Neural progenitor cell (in vitro differentiated cells): ENCODE measurements at regions not wholly inside any gene's neighbourhood (a gene's known extent, or its start where the extent isn't known, plus 50 kb on each side); places are given as distances from the start of the nearest gene placed in this dataset.

ENCODE experiments used
- DNase-seq: peaks from one replicate; pipeline ENCODE4 v3.0.0-alpha.2; 2016; ENCODE audit warnings: low spot score
- H2AFZ ChIP-seq: fragments of 200-600 bp; sonication (generic); replicated peaks from 2 replicates; pipeline ENCODE4 v1.6.1; 2016; ENCODE audit warnings: antibody characterized with exemption
- H3F3A ChIP-seq: fragments of 200-600 bp; sonication (generic); 2 replicates; pipeline ENCODE4 v1.6.1; 2016; ENCODE audit warnings: antibody characterized with exemption, low read depth
- H3K27ac ChIP-seq: fragments of 200-600 bp; sonication (generic); 2 replicates; pipeline ENCODE4 v1.5.1; 2016; ENCODE audit warnings: mild to moderate bottlenecking
- H3K27me3 ChIP-seq: fragments of 200-600 bp; sonication (generic); 2 replicates; pipeline ENCODE4 v1.6.1; 2016; ENCODE audit warnings: mild to moderate bottlenecking, moderate library complexity
- H3K36me3 ChIP-seq: fragments of 200-600 bp; sonication (generic); 2 replicates; pipeline ENCODE4 v1.5.1; 2016
- H3K4me1 ChIP-seq: fragments of 200-600 bp; sonication (generic); 2 replicates; pipeline ENCODE4 v1.6.1; 2016; ENCODE audit warnings: mixed run types
- H3K4me2 ChIP-seq: fragments of 200-600 bp; sonication (generic); 2 replicates; pipeline ENCODE4 v1.6.1; 2016
- H3K4me3 ChIP-seq: fragments of 200-600 bp; sonication (generic); 2 replicates; pipeline ENCODE4 v1.5.1; 2016
- H3K79me2 ChIP-seq: fragments of 200-600 bp; sonication (generic); 2 replicates; pipeline ENCODE4 v1.6.1; 2016; ENCODE audit warnings: low read depth
- H3K9ac ChIP-seq: fragments of 200-600 bp; sonication (generic); 2 replicates; pipeline ENCODE4 v1.6.1; 2016
- H3K9me3 ChIP-seq: fragments of 200-600 bp; sonication (generic); 2 replicates; pipeline ENCODE4 v1.5.1; 2016; ENCODE audit warnings: low read depth
- H4K20me1 ChIP-seq: fragments of 200-600 bp; sonication (generic); 2 replicates; pipeline ENCODE4 v1.6.1; 2016; ENCODE audit warnings: low read depth
- H3K27ac Mint-ChIP-seq: 3 replicates; pipeline ENCODE4 v1.8.0; 2021; ENCODE audit warnings: mixed read lengths
- H3K27me3 Mint-ChIP-seq: 2 replicates; pipeline ENCODE4 v1.8.0; 2022; ENCODE audit warnings: low read depth, mild to moderate bottlenecking, inconsistent platforms, moderate library complexity, mixed read lengths; ENCODE audit not compliant: insufficient read depth
- H3K36me3 Mint-ChIP-seq: 3 replicates; pipeline ENCODE4 v1.8.0; 2021; ENCODE audit warnings: mixed read lengths
- H3K4me1 Mint-ChIP-seq: 3 replicates; pipeline ENCODE4 v1.8.0; 2021; ENCODE audit warnings: mixed read lengths
- H3K4me3 Mint-ChIP-seq: 3 replicates; pipeline ENCODE4 v1.8.0; 2021; ENCODE audit warnings: mild to moderate bottlenecking, moderate library complexity, mixed read lengths
- H3K9me3 Mint-ChIP-seq: 3 replicates; pipeline ENCODE4 v1.8.0; 2020; ENCODE audit warnings: mixed read lengths
- CTCF ChIP-seq: fragments of 200-600 bp; sonication (generic); IDR thresholded peaks from 2 replicates; pipeline ENCODE4 v1.5.1; 2017; ENCODE audit warnings: antibody characterized with exemption, mild to moderate bottlenecking
- EZH2 ChIP-seq: fragments of 200-600 bp; sonication (generic); IDR thresholded peaks from 2 replicates; pipeline ENCODE4 v1.6.1; 2017; ENCODE audit warnings: antibody characterized with exemption, mild to moderate bottlenecking, moderate library complexity
- EZH2phosphoT487 ChIP-seq: fragments of 200-600 bp; sonication (generic); IDR thresholded peaks from 2 replicates; pipeline ENCODE4 v1.6.1; 2017; ENCODE audit warnings: antibody characterized with exemption

- no peaks in the 10 kb centered on the region for H3K9me3 ChIP-seq
- Mint-ChIP-seq H3K27ac (no peak overlapping the region), H3K27me3 (no peaks in the 10 kb centered on the region), H3K9me3 (peaks cover 2% of the 10 kb centered on the region), H3K4me3 (no peak overlapping the region), H3K36me3 (no peaks in the 10 kb centered on the region), H3K4me1 (no peaks in the 10 kb centered on the region)
- TF ChIP-seq EZH2, result no peak
- no peak for TF ChIP-seq EZH2phosphoT487
- no peak for TF ChIP-seq CTCF
- DNase-seq, result no peak
- no peaks in the 10 kb centered on the region for H4K20me1 ChIP-seq
- H3K27ac ChIP-seq, result no peak overlapping the region
- no peaks in the 10 kb centered on the region for H3K36me3 ChIP-seq
- no peaks in the 10 kb centered on the region for H3K4me1 ChIP-seq
- no peak overlapping the region for H3K4me2 ChIP-seq
- H3K79me2 ChIP-seq, result no peaks in the 10 kb centered on the region
- H3K9ac ChIP-seq, result no peak overlapping the region
- H3F3A ChIP-seq, result no peaks in the 10 kb centered on the region
- no peak overlapping the region for H2AFZ ChIP-seq
- H3K4me3 ChIP-seq, result no peak overlapping the region
- no peaks in the 10 kb centered on the region for H3K27me3 ChIP-seq
Measured at GRCh38 chr5:128626536-128627090, 88.6 kb upstream of the FBN2 start.

GRCh38 chr5:128627939-128628338 lies 89.9 kb upstream of the FBN2 start:
- no peaks in the 10 kb centered on the region for H4K20me1 ChIP-seq
- TF ChIP-seq EZH2 (no peak), CTCF (no peak), EZH2phosphoT487 (no peak)
- no peaks in the 10 kb centered on the region for H3F3A ChIP-seq
- no peaks in the 10 kb centered on the region for H3K79me2 ChIP-seq
- no peaks in the 10 kb centered on the region for H3K27me3 Mint-ChIP-seq
- H3K27me3 ChIP-seq, result no peaks in the 10 kb centered on the region
- peaks cover 2% of the 10 kb centered on the region for H3K9me3 Mint-ChIP-seq
- H3K9me3 ChIP-seq, result no peaks in the 10 kb centered on the region
- H3K36me3 ChIP-seq, result no peaks in the 10 kb centered on the region
- no peak overlapping the region for H3K4me2 ChIP-seq
- no peak overlapping the region for H3K9ac ChIP-seq
- H3K27ac Mint-ChIP-seq, result no peak overlapping the region
- H3K36me3 Mint-ChIP-seq, result no peaks in the 10 kb centered on the region
- H3K4me1 ChIP-seq, result no peaks in the 10 kb centered on the region
- H3K4me3 Mint-ChIP-seq, result no peak overlapping the region
- DNase-seq, result no peak
- no peaks in the 10 kb centered on the region for H3K4me1 Mint-ChIP-seq
- H3K27ac ChIP-seq, result no peak overlapping the region
- no peak overlapping the region for H2AFZ ChIP-seq
- no peak overlapping the region for H3K4me3 ChIP-seq

GRCh38 chr5:128629157-128629556 lies 91.1 kb upstream of the FBN2 start:
- Histone ChIP-seq H3K9ac (no peak overlapping the region), H3K36me3 (no peaks in the 10 kb centered on the region), H3F3A (no peaks in the 10 kb centered on the region), H3K4me3 (no peak overlapping the region), H3K9me3 (no peaks in the 10 kb centered on the region), H3K79me2 (no peaks in the 10 kb centered on the region), H3K4me1 (no peaks in the 10 kb centered on the region), H3K27ac (no peak overlapping the region), H3K4me2 (no peak overlapping the region), H2AFZ (no peak overlapping the region), H4K20me1 (no peaks in the 10 kb centered on the region), H3K27me3 (no peaks in the 10 kb centered on the region)
- Mint-ChIP-seq H3K4me3 (no peak overlapping the region), H3K4me1 (no peaks in the 10 kb centered on the region), H3K36me3 (no peaks in the 10 kb centered on the region), H3K27me3 (no peaks in the 10 kb centered on the region), H3K27ac (no peak overlapping the region), H3K9me3 (peaks cover 5% of the 10 kb centered on the region)
- no peak for DNase-seq
- TF ChIP-seq EZH2, result no peak
- no peak for TF ChIP-seq EZH2phosphoT487
- TF ChIP-seq CTCF, result no peak
